HEK293T (cell line): ENCODE measurements at regions not wholly inside any gene's neighbourhood (a gene's known extent, or its start where the extent isn't known, plus 50 kb on each side); places are given as distances from the start of the nearest gene placed in this dataset.
"Not testable (repeated sequence)": the region's sequence is repeated elsewhere in the genome, so short reads cannot be mapped to it uniquely, and the experiment has no call there.

Experiments used
- CTCF ChIA-PET: fragments of 350-600 bp; formaldehyde crosslinking; extraction: SDS; loops from one replicate; lab custom pipeline; 2021; ENCODE audit warnings: antibody characterized with exemption, inconsistent platforms; lab: Yijun Ruan, JAX
- POLR2A ChIA-PET: fragments of 350-600 bp; formaldehyde crosslinking; extraction: SDS; loops from one replicate; lab custom pipeline; 2020; ENCODE audit warnings: antibody characterized with exemption, inconsistent platforms; lab: Yijun Ruan, JAX
- DNase-seq: peaks from one replicate; pipeline ENCODE4 v3.0.0; 2012; ENCODE audit warnings: mixed read lengths; ENCODE audit errors: extremely low spot score
- ARNT ChIP-seq: fragments of 450-650 bp; IDR thresholded peaks from 2 replicates; pipeline ENCODE4 v1.6.1; 2017; ENCODE audit warnings: mild to moderate bottlenecking
- BHLHE40 ChIP-seq: fragments of 450-650 bp; IDR thresholded peaks from 2 replicates; pipeline ENCODE4 v1.6.1; 2016; ENCODE audit warnings: mild to moderate bottlenecking, moderate library complexity, borderline replicate concordance
- CTBP1 ChIP-seq: fragments of 450-650 bp; IDR thresholded peaks from 2 replicates; pipeline ENCODE4 v1.6.1; 2016; ENCODE audit warnings: borderline replicate concordance
- ELF4 ChIP-seq: fragments of 450-650 bp; IDR thresholded peaks from 2 replicates; pipeline ENCODE4 v1.6.1; 2017; ENCODE audit warnings: antibody characterized with exemption
- FOXA1 ChIP-seq: fragments of 450-650 bp; IDR thresholded peaks from 2 replicates; pipeline ENCODE4 v1.6.1; 2016; ENCODE audit warnings: mild to moderate bottlenecking
- FOXK2 ChIP-seq: fragments of 450-650 bp; IDR thresholded peaks from 2 replicates; pipeline ENCODE4 v1.6.1; 2016; ENCODE audit warnings: mild to moderate bottlenecking
- FOXM1 ChIP-seq: fragments of 450-650 bp; IDR thresholded peaks from 2 replicates; pipeline ENCODE4 v1.6.1; 2017; ENCODE audit warnings: mild to moderate bottlenecking, borderline replicate concordance
- HDGF ChIP-seq: fragments of 450-650 bp; IDR thresholded peaks from 2 replicates; pipeline ENCODE4 v1.6.1; 2017; ENCODE audit warnings: antibody characterized with exemption, borderline replicate concordance
- L3MBTL2 ChIP-seq: fragments of 450-650 bp; conservative IDR thresholded peaks from 2 replicates; pipeline ENCODE4 v1.6.1; 2016; ENCODE audit warnings: mild to moderate bottlenecking
- LEF1 ChIP-seq: fragments of 450-650 bp; IDR thresholded peaks from 2 replicates; pipeline ENCODE4 v1.6.1; 2017; ENCODE audit warnings: mild to moderate bottlenecking, borderline replicate concordance
- NFRKB ChIP-seq: fragments of 450-650 bp; IDR thresholded peaks from 2 replicates; pipeline ENCODE4 v1.6.1; 2016; ENCODE audit warnings: mild to moderate bottlenecking, moderate library complexity
- SP1 ChIP-seq: fragments of 450-650 bp; IDR thresholded peaks from 2 replicates; pipeline ENCODE4 v1.6.1; 2017
- SUZ12 ChIP-seq: fragments of 450-650 bp; IDR thresholded peaks from 2 replicates; pipeline ENCODE4 v1.6.1; 2016; ENCODE audit warnings: mild to moderate bottlenecking
- TARDBP ChIP-seq: fragments of 450-650 bp; IDR thresholded peaks from 2 replicates; pipeline ENCODE4 v1.6.1; 2016
- ZNF384 ChIP-seq: fragments of 450-650 bp; IDR thresholded peaks from 2 replicates; pipeline ENCODE4 v1.6.1; 2016
- TF ChIP-seq, protein P1 (sequence below): fragments of 450-650 bp; IDR thresholded peaks from 2 replicates; pipeline ENCODE4 v1.6.1; 2016

DNA sequence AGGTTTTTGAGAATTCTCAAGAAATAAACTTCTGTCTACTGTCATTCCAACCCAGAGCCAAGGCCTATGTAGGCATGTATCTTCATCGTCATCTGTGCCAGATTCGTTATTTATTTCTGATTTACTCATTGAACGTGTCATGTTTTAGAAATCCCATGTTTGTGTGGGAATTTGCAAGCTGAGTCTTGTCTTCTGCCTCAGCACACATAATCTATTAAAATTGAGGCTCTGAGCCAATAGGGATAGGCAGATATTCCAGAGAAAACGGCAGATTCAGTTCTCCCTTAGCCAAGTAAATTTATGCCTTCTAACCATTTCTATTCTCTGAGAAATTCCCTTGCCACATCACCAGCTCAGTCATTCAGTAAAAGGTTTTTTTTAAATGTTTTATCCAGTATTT lies 444.6 kb downstream of the REEP3 start:
- no peak for DNase-seq
- CTCF ChIA-PET, result no interaction called here
- TF ChIP-seq CTBP1, result no peak
- TF ChIP-seq L3MBTL2, result no peak
- POLR2A ChIA-PET, result no interaction called here

DNA sequence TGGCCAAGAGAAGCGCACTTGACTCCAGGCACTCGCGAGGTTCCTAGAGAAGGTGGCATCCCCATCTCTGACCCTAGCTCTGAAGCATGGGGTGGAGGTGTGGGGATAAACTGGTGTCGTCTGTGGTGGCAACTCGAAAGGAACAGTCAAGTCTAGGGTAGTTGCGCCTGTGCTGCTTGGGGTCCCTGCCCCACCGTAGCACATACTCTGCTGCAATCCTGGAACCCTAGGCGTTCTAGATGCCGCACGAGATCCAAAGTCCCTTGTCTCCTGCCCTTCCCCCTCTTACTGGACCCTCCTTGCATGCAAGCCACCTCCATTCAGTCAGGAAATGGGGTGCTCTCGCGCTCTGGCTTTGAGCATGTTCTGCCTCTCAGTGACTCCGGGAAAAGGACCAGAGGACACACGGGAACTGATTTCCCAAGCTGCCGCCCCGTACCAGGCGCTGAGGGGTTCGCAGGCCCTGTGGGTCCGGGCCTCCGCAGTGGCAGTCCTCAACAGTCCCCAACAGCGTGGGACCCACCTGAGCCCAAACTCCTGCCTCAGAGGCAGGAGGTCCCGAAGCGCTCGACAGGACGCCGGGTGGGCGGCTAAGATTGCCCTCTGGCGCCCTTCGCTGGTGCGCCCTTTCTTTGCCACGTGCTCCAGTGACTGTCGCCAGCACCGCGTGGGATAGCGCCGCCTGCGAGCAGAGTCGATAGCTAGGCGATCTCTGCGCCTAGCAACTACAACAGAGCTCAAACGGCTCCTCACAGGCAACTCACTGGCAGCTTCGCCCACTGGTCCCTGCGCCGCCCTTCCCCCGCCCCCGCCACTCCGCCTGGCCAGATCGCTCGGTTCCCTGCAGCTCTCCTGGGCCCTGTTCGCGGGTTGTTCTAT lies 452.0 kb downstream of the REEP3 start:
- POLR2A ChIA-PET, result no interaction called here
- TF ChIP-seq ELF4 (no peak), SUZ12 (no peak)
- DNase-seq, result no peak
- CTCF ChIA-PET, result no interaction called here

DNA sequence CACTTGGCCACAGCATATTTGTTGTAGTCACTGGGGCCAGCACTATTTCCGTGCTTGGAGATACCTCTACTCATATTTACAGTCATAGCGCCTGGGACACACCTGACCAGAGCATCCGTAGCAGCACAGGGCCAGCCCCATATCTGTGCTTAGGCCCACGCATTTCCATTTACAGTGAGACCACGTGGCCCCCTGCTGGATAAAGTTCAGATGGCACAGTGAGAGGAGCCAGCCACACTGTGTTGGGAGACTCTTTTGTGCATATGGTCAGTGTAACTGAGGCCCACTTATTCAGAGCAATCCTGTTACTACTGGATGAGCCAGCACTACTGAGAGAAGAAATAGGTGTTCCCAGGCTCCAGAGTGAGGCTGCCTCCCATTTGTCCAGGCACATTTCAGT lies 455.3 kb downstream of the REEP3 start:
- CTCF ChIA-PET, result interaction anchor here (0.7 to 1.8 kb wide), 8 partner anchors 8 to 111 kb away, joined by 3 to 29 read pairs (median 5); no protein-coding TSS in a partner anchor
- TF ChIP-seq SP1 (no peak), ARNT (no peak), CTBP1 (no peak), ELF4 (no peak), L3MBTL2 (no peak), FOXK2 (no peak)
- POLR2A ChIA-PET, result no interaction called here
- DNase-seq, result peak; percentile 62

DNA sequence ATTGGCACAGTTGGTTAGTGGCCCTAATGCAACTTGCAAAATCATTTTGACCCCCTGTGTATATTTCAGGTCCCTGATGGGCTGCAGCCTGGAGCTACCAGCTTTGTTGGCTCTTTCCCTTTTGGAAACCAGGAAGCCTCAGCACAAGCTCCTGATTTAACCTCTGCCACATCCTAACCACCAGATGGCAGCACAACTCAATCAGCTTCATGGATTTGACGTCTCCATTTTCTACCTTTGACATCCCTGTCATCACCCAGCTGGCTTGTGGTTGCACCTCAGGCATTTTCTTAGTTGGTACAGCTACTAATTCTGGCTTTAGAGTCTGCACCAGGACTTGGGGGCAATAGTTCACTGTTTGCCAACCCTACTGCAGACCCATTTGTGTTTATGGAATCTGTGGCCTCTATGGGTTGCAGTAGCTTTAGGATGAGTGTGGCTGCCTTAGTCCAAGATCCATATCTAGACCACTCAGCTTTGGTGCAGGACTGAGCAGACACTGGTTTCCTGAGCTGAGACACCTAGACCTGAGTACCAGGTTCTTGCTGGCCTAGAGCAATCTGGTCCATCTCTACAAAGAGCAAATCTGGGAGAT lies 456.2 kb downstream of the REEP3 start:
- POLR2A ChIA-PET, result no interaction called here
- TF ChIP-seq CTBP1 (no peak), SP1 (no peak), NFRKB (no peak)
- TF ChIP-seq, protein P1, sequence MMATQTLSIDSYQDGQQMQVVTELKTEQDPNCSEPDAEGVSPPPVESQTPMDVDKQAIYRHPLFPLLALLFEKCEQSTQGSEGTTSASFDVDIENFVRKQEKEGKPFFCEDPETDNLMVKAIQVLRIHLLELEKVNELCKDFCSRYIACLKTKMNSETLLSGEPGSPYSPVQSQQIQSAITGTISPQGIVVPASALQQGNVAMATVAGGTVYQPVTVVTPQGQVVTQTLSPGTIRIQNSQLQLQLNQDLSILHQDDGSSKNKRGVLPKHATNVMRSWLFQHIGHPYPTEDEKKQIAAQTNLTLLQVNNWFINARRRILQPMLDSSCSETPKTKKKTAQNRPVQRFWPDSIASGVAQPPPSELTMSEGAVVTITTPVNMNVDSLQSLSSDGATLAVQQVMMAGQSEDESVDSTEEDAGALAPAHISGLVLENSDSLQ, result peak; percentile 65
- DNase-seq, result peak; percentile 69
- CTCF ChIA-PET, result interaction anchor here (0.5 to 1.8 kb wide), 16 partner anchors 9 to 463 kb away, joined by 3 to 29 read pairs (median 4); no protein-coding TSS in a partner anchor

DNA sequence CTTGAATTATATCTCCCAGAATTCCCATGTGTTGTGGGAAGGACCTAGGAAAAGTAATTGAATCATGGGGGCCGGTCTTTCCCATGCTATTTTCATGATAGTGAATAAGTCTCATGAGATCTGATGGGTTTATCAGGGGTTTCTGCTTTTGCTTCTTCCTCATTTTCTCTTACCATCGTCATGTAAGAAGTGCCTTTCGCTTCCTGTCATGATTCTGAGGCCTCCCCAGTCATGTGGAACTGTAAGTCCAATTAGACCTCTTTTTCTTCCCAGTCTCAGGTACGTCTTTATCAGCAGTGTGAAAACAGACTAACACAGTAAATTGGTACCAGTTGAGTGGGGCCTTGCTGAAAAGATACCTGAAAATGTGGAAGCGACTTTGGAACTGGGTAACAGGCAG lies 459.7 kb downstream of the REEP3 start:
- POLR2A ChIA-PET, DNase-seq: not testable (repeated sequence)
- CTCF ChIA-PET, result interaction anchor here (1.3 kb wide), 1 partner anchor 14 kb away, joined by 3 read pairs; no protein-coding TSS in a partner anchor

DNA sequence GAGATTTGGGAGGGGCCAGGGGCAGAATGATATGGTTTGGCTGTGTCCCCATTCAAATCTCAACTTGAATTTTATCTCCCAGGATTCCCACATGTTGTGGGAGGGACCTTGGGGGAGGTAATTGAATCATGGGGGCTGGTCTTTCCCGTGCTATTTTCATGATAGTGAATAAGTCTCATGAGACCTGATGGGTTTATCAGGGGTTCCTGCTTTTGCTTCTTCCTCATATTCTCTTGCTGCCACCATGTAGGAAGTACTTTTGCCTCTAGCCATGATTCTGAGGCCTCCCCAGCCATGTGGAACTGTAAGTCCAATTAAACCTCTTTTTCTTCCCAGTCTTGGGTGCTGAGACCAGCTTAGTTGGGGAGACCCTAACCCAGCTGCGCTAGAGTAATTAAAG lies 462.9 kb downstream of the REEP3 start:
- POLR2A ChIA-PET, CTCF ChIA-PET, DNase-seq: not testable (repeated sequence)

DNA sequence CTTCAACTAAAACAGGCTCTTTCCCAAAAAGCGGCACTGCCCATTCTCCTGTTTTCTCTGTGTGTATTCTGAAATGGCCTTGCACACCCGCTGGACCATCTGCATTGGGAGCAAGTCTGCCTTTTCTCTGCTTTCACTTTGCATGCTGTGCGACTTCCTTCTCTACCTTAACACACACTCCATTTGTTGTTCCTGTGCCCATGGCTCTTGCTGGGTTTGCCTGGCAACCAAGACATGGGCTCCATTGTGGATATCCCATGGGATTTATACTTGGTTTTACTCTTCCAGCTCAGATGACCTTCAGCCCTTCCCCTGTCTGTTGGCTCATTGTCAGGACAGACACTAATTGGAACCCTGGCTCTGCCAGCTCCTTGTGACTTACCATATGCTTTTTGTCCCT lies 465.3 kb downstream of the REEP3 start:
- TF ChIP-seq SP1 (no peak), BHLHE40 (no peak), FOXA1 (no peak), FOXK2 (no peak), TARDBP (no peak), NFRKB (no peak), LEF1 (no peak), CTBP1 (no peak), ELF4 (no peak), L3MBTL2 (no peak), SUZ12 (no peak), FOXM1 (no peak), ZNF384 (no peak), ARNT (no peak), HDGF (no peak)
- TF ChIP-seq, protein P1, result no peak
- DNase-seq, result no peak
- POLR2A ChIA-PET, result no interaction called here
- CTCF ChIA-PET, result no interaction called here

DNA sequence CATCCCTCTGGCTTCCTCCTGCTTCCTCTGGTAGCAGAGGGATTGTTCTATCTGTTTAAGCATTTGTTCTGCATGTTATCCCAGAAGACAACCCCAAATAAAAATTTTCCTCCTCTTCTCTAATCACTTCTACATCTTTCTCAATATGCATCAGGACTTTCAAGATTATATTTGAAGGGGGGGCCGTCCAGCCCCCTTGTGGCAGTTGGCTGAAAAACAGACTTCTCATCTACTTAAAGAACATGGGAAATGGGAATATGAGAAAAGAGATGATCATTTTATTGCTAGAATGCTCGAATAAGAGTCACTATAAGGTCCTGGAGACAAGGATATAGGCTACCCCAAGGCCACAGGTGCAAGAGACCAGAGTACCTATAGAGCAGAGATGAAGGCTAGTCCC lies 466.0 kb downstream of the REEP3 start:
- ChIA-PET POLR2A (no interaction called here), CTCF (no interaction called here)
- TF ChIP-seq BHLHE40, result no peak
- no peak for TF ChIP-seq SP1
- no peak for TF ChIP-seq ZNF384
- no peak for TF ChIP-seq FOXA1
- TF ChIP-seq ELF4, result no peak
- no peak for TF ChIP-seq ARNT
- no peak for TF ChIP-seq CTBP1
- no peak for TF ChIP-seq HDGF
- no peak for DNase-seq
